ENCODE measurements at regions not wholly inside any gene's neighbourhood (a gene's known extent, or its start where the extent isn't known, plus 50 kb on each side); places are given as distances from the start of the nearest gene placed in this dataset.

- Histone ChIP-seq H3K56ac (ENCODE audit: insufficient read length, low read depth, low read length) (no peak overlapping the region), H3K4me2 (ENCODE audit: insufficient read depth, insufficient read length, low read length) (no peak overlapping the region), H3K79me2 (ENCODE audit: insufficient read depth, low read length) (no peaks in the 10 kb centered on the region), H3K4me1 (ENCODE audit: insufficient read depth, low read length) (peaks cover 6% of the 10 kb centered on the region), H2BK15ac (ENCODE audit: low read depth, low read length) (no peak overlapping the region), H2AK5ac (ENCODE audit: insufficient read length, low read length) (no peak overlapping the region), H2AFZ (ENCODE audit: low read length) (no peak overlapping the region), H3K9me3 (ENCODE audit: control insufficient read depth, low read depth, low read length) (no peaks in the 10 kb centered on the region), H2BK20ac (ENCODE audit: low read depth, low read length, poor library complexity, severe bottlenecking) (no peak overlapping the region), H4K8ac (replicated peaks; ENCODE audit: insufficient read length, low read depth, low read length) (no peak overlapping the region), H3K27me3 (ENCODE audit: insufficient read depth, low read length) (no peaks in the 10 kb centered on the region), H3K9ac (ENCODE audit: extremely low read depth, insufficient read length, low read length) (no peak overlapping the region), H2BK5ac (ENCODE audit: insufficient read length, low read length) (no peak overlapping the region), H2BK120ac (ENCODE audit: low read depth, low read length, poor library complexity, severe bottlenecking) (no peak overlapping the region), H3K27ac (ENCODE audit: insufficient read length, low read depth, low read length) (no peak overlapping the region), H4K5ac (ENCODE audit: insufficient read length, low read depth, low read length) (no peak overlapping the region), H3K23me2 (ENCODE audit: insufficient read length, low read depth, low read length, poor library complexity, severe bottlenecking) (no peaks in the 10 kb centered on the region), H4K20me1 (ENCODE audit: control insufficient read depth, insufficient read depth, insufficient read length) (no peaks in the 10 kb centered on the region), H3K23ac (ENCODE audit: insufficient read length, low read depth, low read length) (no peak overlapping the region), H3K14ac (ENCODE audit: insufficient read depth, low read length) (no peak overlapping the region), H2BK12ac (ENCODE audit: insufficient read length, low read depth, low read length) (no peak overlapping the region), H3K4ac (ENCODE audit: low read depth, low read length) (no peak overlapping the region), H3K79me1 (ENCODE audit: insufficient read depth, low read depth, low read length, poor library complexity, severe bottlenecking) (no peaks in the 10 kb centered on the region), H4K91ac (ENCODE audit: insufficient read length, low read depth, low read length) (no peak overlapping the region), H3T11ph (ENCODE audit: low read length) (no peak overlapping the region), H3K18ac (ENCODE audit: insufficient read length, low read depth, low read length) (no peak overlapping the region)
- Mint-ChIP-seq H3K9me3 (peaks cover 0 to 7% of the 10 kb centered on the region in 2 experiments; a peak in 2 of 5 replicates), H3K27me3 (ENCODE audit: low read depth) (no peaks in the 10 kb centered on the region), H3K4me1 (peaks cover 36 to 39% of the 10 kb centered on the region in 2 experiments), H3K27ac (peak overlapping the region in 1 of 3 experiments; percentile 34; a peak in 1 of 7 replicates), H3K36me3 (ENCODE audit: insufficient read depth in 1 of 3, low read depth in 3 of 3) (no peaks in the 10 kb centered on the region; a peak in 1 of 7 replicates), H3K4me3 (no peak overlapping the region)
- DNase-seq: no peak
- no CpG with 5 or more reads among the region's 2 CpGs for WGBS (ENCODE audit: extremely low coverage, insufficient read length, low lambda C conversion rate)
- TF ChIP-seq CTCF (conservative IDR thresholded peaks at IDR 0.05): no peak
Measured at GRCh38 chr3:71872256-71872655, 87.3 kb upstream of the PROK2 start.

Measured in H9 (cell line).